Frontal cortex (tissue), 3 donors: ENCODE measurements at regions not wholly inside any gene's neighbourhood (a gene's known extent, or its start where the extent isn't known, plus 50 kb on each side); places are given as distances from the start of the nearest gene placed in this dataset.

Experiments used
- DNase-seq, 2 donors: peaks; one replicate each; pipeline ENCODE4 v3.0.0; 2012; ENCODE audit warnings: low spot score in 2 of 2
- FAIRE-seq: peaks from 2 replicates; lab custom pipeline; 2012; peaks lifted over from hg19 to GRCh38; lab: Jason Lieb, UNC
- donor health status: control.
- donor health status: control.
- donor health status: control.

DNA sequence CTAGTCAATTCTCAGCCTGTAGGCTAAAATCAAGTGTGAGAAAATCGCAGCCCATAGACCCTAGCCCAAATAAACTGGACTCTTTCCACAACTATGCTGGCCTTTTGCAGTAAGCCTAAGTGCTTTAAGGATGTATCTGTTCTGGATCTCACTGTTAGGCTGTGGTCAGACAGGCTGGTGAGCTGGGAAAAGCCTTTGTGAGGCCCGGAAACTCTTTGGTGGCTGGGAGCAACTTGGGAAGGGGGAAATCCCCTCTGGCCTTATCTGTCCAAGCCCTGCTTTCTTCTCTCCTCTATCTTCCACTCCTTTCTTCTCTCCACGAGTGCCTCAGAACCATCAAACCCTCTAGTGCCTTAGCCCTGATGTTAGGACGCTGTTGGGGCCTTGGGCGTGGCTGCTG is 135.4 kb downstream of the LACC1 start:
- FAIRE-seq (no peak), DNase-seq (no peak)

- no peak for DNase-seq
- no peak for FAIRE-seq
Measured at GRCh38 chr13:44015811-44016210, 136.1 kb downstream of the LACC1 start.

DNA sequence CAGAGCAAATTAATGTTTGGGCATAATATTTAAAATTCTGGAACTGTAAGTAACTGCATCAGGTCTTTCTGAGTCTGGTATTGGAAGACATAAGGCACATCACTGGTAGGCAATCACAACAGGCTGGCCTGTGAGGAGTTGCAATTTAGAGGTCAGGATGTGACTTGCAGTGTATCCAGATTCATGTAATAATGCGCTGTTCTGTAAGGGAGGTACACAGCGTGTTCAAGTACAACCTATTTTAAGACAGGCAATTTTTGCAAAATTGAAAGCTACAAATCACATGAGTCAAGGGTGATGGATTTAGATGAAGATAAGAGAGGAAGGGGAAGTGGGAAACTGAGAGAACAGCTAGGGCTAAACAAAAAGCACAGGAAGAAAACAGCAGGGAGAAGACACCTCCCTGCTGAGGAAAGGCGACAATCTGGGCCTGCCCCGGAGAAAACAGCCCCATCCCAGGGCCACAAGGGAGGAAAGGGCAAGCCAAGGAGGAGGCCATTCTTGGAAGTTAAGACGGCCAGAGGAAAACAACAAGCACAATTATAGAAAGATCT is 138.1 kb downstream of the LACC1 start:
- FAIRE-seq: no peak
- no peak for DNase-seq

- FAIRE-seq: no peak
- DNase-seq: no peak
Measured at GRCh38 chr13:44019651-44020050, 139.9 kb downstream of the LACC1 start.

DNA sequence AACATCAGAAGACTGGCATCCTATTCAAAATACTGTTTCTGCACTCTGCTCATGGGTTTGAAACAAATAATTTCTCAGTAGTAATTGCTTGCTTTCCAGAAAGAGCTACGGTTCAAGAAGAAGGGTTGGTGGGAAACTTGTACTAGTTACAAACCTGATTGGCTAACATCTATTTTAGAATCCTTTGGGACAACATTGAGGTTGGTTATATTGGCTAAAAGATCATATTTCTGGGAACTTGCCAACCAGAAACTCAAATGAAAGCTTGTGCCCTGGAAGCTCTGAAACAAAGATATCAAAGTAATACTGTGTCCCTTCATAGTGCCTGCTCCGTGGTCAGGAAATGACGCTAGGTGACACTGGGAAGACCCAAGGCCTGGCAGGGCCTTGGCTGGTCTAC is 141.7 kb downstream of the LACC1 start:
- no peak for FAIRE-seq

GRCh38 chr13:44022196-44022595 is 142.5 kb downstream of the LACC1 start:
- no peak for FAIRE-seq
- DNase-seq: no peak

More for the DNA sequence above, 141.7 kb downstream of the LACC1 start:
- DNase-seq: no peak

DNA sequence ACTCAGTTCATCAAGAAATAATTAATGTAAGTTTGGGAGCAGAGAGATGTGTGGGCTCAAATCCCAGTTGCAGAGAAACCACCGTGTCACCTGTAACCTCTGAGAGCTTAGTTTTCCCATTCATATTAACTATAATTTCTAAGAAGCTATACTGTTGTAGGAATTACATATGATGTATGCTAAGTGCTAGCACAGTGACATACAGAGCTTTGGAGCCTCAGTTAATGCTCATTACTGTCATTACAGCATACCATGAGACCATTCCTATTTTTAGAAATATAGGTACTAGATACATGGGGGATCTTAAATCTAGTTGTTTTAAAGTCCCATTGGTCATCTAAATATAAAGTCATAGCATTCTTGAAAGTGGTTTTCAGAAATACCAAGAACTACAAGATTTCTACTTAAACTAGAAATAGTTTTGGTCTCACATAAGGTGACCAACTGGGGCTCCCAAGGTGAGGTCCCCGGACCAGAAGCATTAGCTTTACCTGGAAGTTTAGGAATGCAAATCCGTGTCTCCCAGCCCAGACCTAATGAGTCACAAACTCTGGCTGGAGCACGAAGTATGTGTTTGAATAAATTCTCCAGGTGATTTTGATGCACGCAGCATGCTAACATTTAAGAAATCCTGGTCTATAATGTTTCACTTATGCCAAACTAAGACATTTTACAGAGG is 144.6 kb downstream of the LACC1 start:
- FAIRE-seq: no peak

GRCh38 chr13:44024846-44025195 is 145.1 kb downstream of the LACC1 start:
- FAIRE-seq (no peak), DNase-seq (no peak)

More for the DNA sequence above, 144.6 kb downstream of the LACC1 start:
- DNase-seq: no peak

DNA sequence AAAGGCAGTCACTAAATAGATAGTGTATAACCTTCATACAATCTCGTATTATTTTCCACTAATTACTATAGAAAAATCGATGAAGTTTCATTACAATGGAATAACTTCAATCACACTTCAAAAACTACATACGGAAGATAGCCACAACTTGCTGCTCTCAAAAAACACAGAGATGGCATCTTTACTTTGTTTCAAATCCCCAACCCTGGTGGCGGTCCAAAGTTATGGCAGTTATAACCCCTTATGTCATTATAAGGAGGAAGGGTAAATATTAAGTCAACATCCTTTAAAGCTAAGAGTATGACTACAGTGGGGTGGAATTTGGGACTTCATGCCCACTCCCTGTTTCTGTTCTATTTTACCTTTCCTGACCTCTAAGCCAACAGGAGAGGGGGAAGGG is 146.5 kb downstream of the LACC1 start:
- DNase-seq: no peak

GRCh38 chr13:44028734-44029133 is 149.0 kb downstream of the LACC1 start:
- no peak for DNase-seq
- no peak for FAIRE-seq

More for the DNA sequence above, 146.5 kb downstream of the LACC1 start:
- FAIRE-seq: no peak

DNA sequence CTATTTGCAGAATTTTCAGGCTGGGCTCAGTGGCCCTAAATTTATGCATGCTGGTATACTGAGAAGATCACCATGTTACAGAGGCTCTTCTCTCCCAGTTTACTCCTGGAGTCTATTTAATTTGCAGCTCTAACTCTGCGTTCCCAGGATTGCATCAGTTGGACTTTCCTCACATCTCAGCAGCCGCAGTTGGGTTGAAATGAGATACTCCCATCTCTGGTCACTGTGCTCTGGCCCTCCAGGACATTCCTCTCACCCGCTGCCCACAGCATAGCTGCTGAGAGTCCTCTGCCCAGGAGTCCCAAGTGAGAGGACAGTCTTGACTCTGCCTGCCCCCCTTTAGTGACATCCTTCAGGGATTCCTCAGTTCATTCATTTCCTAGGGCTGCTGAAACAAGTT is 150.9 kb downstream of the LACC1 start:
- FAIRE-seq: no peak
- no peak for DNase-seq

GRCh38 chr13:44031555-44031954 is 151.9 kb downstream of the LACC1 start:
- no peak for DNase-seq
- no peak for FAIRE-seq

- FAIRE-seq (no peak), DNase-seq (no peak)
Measured at GRCh38 chr13:44032802-44033201, 153.1 kb downstream of the LACC1 start.

DNA sequence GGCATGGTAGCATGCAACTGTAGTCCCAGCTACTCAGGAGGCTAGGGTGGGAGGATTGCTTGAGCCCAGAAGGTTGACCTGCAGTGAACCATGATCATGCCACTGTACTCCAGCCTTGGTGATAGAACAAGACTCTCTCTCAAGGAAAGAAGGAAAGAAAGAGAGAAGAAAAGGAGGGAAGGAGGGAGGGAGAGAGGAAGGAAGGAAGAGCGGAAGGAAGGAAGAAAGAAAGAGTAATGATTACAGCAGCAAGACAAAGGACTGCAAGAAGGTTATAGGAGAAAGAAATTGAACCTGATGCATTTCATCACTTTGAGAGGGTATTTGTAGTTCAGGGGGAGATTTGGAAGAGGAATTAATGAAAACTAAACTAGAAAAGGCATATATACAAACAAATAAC is 155.7 kb downstream of the LACC1 start:
- no peak for DNase-seq
- no peak for FAIRE-seq

DNA sequence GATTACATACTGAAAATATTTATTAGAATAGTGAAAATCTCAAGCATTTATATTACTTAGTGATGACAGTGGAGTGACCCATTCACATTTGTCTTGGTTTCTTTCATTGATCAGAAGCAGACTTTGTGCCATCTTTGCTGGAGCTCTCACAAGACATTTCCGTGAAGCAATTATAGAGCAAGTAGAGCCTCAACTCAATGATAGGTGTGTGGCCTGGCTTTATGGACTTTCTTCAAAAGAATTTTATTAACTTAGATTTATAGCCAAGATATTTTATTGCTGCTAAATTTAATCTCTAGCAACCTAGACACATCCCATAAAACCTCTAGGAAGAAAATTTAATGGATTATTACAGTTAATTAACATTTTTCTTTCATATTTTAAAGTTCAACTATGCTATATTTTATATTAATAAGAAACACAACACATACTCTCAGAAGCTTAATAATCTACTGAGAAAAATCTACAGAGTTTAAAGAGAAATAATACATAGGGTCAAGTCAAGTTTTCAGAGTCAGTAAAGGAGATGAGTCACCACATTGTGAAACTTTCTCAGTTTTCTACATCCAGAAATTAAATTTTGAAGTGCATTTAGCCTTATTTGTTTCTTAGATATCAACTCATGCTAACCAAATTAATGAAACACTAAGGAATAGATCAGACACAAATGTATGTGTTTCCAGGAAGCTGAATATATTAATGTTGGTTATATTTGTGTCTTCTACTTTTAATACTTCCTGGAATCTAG is 160.5 kb downstream of the LACC1 start:
- FAIRE-seq: no peak
- no peak for DNase-seq

DNA sequence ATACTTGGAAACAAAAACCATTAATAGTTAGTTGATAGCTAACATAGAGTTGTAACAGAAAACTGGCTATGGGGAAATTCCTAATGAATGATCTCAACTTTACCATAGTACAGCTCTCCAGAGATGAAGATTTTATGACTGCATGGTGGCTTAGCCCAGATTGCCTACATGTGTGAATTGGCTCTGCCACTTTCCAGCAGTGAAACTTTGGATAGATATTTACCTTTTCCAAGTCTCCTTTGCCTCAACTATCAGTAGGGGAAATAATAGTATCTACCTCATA is 161.1 kb downstream of the LACC1 start:
- FAIRE-seq (no peak), DNase-seq (no peak)

DNA sequence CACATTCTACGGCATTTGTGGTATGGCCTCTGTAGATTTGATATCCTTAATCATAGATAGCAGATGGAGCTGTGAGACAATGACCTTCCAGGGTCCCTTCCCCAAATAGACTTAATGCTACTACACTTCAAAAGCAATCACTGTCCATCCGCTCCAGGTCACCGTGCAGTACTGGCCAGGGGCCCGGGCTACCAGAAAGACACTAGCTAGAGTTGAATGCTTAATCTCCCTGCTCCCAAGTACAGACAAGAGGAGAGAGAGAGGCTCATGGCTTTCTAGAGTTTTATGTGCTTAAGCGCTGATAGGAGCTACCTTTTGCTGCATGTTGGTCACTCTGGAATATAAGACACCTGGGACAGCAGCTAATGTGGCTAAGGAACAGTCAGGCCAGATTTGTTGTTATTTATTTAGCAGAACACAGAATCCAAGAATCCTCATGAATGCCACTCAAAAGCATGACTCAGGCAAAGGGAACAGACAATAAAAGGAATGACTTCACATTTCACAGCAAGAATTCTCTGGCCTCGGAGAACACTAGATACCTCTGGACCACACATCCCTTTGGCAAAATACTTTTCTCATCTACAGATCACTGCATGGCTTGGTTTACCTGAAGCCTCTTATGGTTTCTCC is 165.0 kb downstream of the LACC1 start:
- FAIRE-seq (no peak), DNase-seq (no peak)

- DNase-seq (no peak), FAIRE-seq (no peak)
Measured at GRCh38 chr13:44045180-44045562, 165.5 kb downstream of the LACC1 start.

DNA sequence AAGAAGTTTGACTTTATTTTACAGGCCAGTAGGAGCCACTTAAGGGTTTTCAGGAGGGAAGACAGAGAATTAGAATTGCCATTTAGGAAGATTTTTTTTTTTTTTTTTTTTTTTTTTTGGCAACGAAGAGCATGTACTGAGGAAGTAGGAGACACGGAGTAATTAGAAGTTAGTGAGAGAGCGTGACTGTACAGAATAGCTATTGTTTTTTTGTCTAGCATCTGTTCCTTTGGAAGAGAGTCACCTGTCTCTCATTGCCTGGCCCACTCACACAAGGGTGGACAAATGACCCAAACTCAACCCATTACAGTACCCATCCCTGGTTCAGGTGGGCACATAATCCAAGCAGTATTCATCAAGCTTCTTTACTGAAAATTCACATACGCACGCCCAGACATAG is 166.7 kb downstream of the LACC1 start:
- no peak for DNase-seq
- no peak for FAIRE-seq

- DNase-seq: no peak
- no peak for FAIRE-seq
Measured at GRCh38 chr13:44048326-44048725, 168.6 kb downstream of the LACC1 start.
